HEK293 (cell line): ENCODE measurements at regions not wholly inside any gene's neighbourhood (a gene's known extent, or its start where the extent isn't known, plus 50 kb on each side); places are given as distances from the start of the nearest gene placed in this dataset.

ENCODE experiments used
- CTCF ChIA-PET: fragments of 350-600 bp; formaldehyde crosslinking; extraction: SDS; loops from one replicate; lab custom pipeline; 2021; ENCODE audit warnings: antibody characterized with exemption; lab: Yijun Ruan, JAX
- POLR2A ChIA-PET: fragments of 300-600 bp; formaldehyde crosslinking; extraction: SDS; loops from one replicate; lab custom pipeline; 2020; ENCODE audit warnings: antibody characterized with exemption, inconsistent platforms; lab: Yijun Ruan, JAX
- H3K27ac ChIP-seq: fragments of 200-500 bp; sonication (Bioruptor generic); 2 replicates; pipeline ENCODE4 v1.5.1; 2014; ENCODE audit warnings: low read depth, low read length, control low read depth, inconsistent platforms; ENCODE audit errors: extremely low read depth
- H3K36me3 ChIP-seq, 2 experiments: fragments of 200-500 bp in 1 of 2; sonication (Bioruptor generic) in 1 of 2; 1 replicate in 1 of 2; 2 replicates in 1 of 2; pipeline ENCODE4 v1.5.1; 2014 to 2017; ENCODE audit warnings: inconsistent platforms in 2 of 2, low read length in 2 of 2; ENCODE audit not compliant: control insufficient read depth in 2 of 2, insufficient read depth in 1 of 2
- H3K4me1 ChIP-seq: fragments of 200-500 bp; sonication (Bioruptor generic); 2 replicates; pipeline ENCODE4 v1.5.1; 2014; ENCODE audit warnings: mild to moderate bottlenecking, low read length, inconsistent platforms; ENCODE audit not compliant: control insufficient read depth, insufficient read depth
- H3K4me3 ChIP-seq: 2 replicates; pipeline ENCODE4 v1.5.1; 2011; ENCODE audit warnings: low read depth, mild to moderate bottlenecking, control low read depth, low read length, moderate library complexity
- H3K9me3 ChIP-seq: fragments of 200-500 bp; sonication (Bioruptor generic); 2 replicates; pipeline ENCODE4 v1.5.1; 2014; ENCODE audit warnings: low read depth, low read length, inconsistent platforms; ENCODE audit not compliant: control insufficient read depth, insufficient read depth
- KLF7 ChIP-seq: fragments of 450-650 bp; formaldehyde crosslinking; IDR thresholded peaks from 2 replicates; pipeline ENCODE4 v1.5.1; 2016; ENCODE audit warnings: missing biosample characterization, missing genetic modification characterization, borderline replicate concordance
- SETDB1 ChIP-seq: IDR thresholded peaks from one replicate; pipeline ENCODE4 v1.6.1; 2017; ENCODE audit warnings: mild to moderate bottlenecking, low read length, moderate library complexity, mixed read lengths; ENCODE audit not compliant: insufficient read length
- ZBTB1 ChIP-seq: fragments of 450-650 bp; formaldehyde crosslinking; IDR thresholded peaks from 2 replicates; pipeline ENCODE4 v1.5.1; 2016; ENCODE audit warnings: missing biosample characterization, missing genetic modification characterization
- ZBTB8A ChIP-seq: fragments of 450-650 bp; formaldehyde crosslinking; IDR thresholded peaks from 2 replicates; pipeline ENCODE4 v1.5.1; 2016; ENCODE audit warnings: missing biosample characterization, missing genetic modification characterization
- ZNF114 ChIP-seq: fragments of 450-650 bp; formaldehyde crosslinking; IDR thresholded peaks from 2 replicates; pipeline ENCODE4 v1.5.0; 2017; ENCODE audit warnings: missing biosample characterization, missing genetic modification characterization
- ZNF140 ChIP-seq: fragments of 450-650 bp; formaldehyde crosslinking; IDR thresholded peaks from 2 replicates; pipeline ENCODE4 v1.5.1; 2016; ENCODE audit warnings: missing biosample characterization, missing genetic modification characterization
- ZNF157 ChIP-seq: fragments of 450-650 bp; formaldehyde crosslinking; IDR thresholded peaks from 2 replicates; pipeline ENCODE4 v1.5.1; 2016; ENCODE audit warnings: missing biosample characterization, missing genetic modification characterization
- ZNF214 ChIP-seq: fragments of 450-650 bp; formaldehyde crosslinking; IDR thresholded peaks from 2 replicates; pipeline ENCODE4 v1.5.1; 2017; ENCODE audit warnings: missing biosample characterization, mild to moderate bottlenecking, missing genetic modification characterization, borderline replicate concordance
- ZNF239 ChIP-seq: fragments of 450-650 bp; formaldehyde crosslinking; IDR thresholded peaks from 2 replicates; pipeline ENCODE4 v1.5.1; 2016; ENCODE audit warnings: missing biosample characterization, missing genetic modification characterization
- ZNF274 ChIP-seq, 2 experiments: fragments of 200-500 bp in 1 of 2; fragments of 450-650 bp in 1 of 2; sonication (Bioruptor generic) in 1 of 2; formaldehyde crosslinking in 1 of 2; IDR thresholded peaks; 2 replicates each; pipeline versions ENCODE4 v1.5.1 to v1.6.1; 2014 to 2016; ENCODE audit warnings: borderline replicate concordance in 1 of 2, inconsistent platforms in 1 of 2, low read length in 1 of 2, missing biosample characterization in 1 of 2, missing genetic modification characterization in 1 of 2
- ZNF510 ChIP-seq: fragments of 450-650 bp; formaldehyde crosslinking; IDR thresholded peaks from 2 replicates; pipeline ENCODE4 v1.5.1; 2018; ENCODE audit warnings: mild to moderate bottlenecking, missing genetic modification characterization, missing biosample characterization; ENCODE audit not compliant: insufficient replicate concordance
- ZNF660 ChIP-seq: fragments of 450-650 bp; IDR thresholded peaks from 2 replicates; pipeline ENCODE4 v1.5.1; 2018; ENCODE audit warnings: missing biosample characterization, mild to moderate bottlenecking, missing genetic modification characterization
- ZSCAN16 ChIP-seq: fragments of 450-650 bp; formaldehyde crosslinking; IDR thresholded peaks from 2 replicates; pipeline ENCODE4 v1.5.1; 2016; ENCODE audit warnings: missing biosample characterization, missing genetic modification characterization
- ZXDB ChIP-seq: fragments of 450-650 bp; formaldehyde crosslinking; IDR thresholded peaks from 2 replicates; pipeline ENCODE4 v1.5.1; 2016; ENCODE audit warnings: missing biosample characterization, missing genetic modification characterization
- TF ChIP-seq, protein P1 (sequence below): fragments of 450-650 bp; formaldehyde crosslinking; IDR thresholded peaks from 2 replicates; pipeline ENCODE4 v1.5.1; 2016; ENCODE audit warnings: missing biosample characterization, missing genetic modification characterization
- TF ChIP-seq, protein P2 (sequence below): fragments of 450-650 bp; IDR thresholded peaks from 2 replicates; pipeline ENCODE4 v1.5.1; 2018; ENCODE audit warnings: missing biosample characterization, mild to moderate bottlenecking, missing genetic modification characterization
- TF ChIP-seq, protein P3 (sequence below): fragments of 450-650 bp; formaldehyde crosslinking; IDR thresholded peaks from 2 replicates; pipeline ENCODE4 v1.5.1; 2017; ENCODE audit warnings: missing biosample characterization, missing genetic modification characterization
- TF ChIP-seq, protein P4 (sequence below): IDR thresholded peaks from 2 replicates; pipeline ENCODE4 v1.6.1; 2011; ENCODE audit warnings: mild to moderate bottlenecking, low read depth, low read length, borderline replicate concordance
- TF ChIP-seq, protein P5 (sequence below): fragments of 450-650 bp; formaldehyde crosslinking; IDR thresholded peaks from 2 replicates; pipeline ENCODE4 v1.5.1; 2017; ENCODE audit warnings: missing biosample characterization, missing genetic modification characterization

DNA sequence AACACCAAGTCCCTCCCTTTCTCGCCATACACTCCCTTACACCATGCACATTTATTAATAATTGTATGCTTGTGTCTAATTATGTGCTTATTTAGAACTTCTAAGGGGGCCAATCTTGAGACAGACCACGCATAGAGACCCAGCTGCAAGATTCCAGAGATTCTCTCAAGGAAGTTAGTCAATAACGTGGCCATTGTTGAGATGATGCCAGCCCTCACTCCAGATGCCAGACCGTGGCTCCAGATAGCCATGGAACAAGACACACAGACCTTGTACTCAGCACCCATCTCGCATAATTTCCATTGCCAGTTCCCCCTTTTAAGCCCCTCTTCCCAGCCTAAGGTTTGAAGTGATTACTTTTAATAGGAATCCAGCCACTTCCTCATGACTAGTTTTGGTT, 62.4 kb downstream of the DIRAS3 start (continued):
- TF ChIP-seq, protein P1, sequence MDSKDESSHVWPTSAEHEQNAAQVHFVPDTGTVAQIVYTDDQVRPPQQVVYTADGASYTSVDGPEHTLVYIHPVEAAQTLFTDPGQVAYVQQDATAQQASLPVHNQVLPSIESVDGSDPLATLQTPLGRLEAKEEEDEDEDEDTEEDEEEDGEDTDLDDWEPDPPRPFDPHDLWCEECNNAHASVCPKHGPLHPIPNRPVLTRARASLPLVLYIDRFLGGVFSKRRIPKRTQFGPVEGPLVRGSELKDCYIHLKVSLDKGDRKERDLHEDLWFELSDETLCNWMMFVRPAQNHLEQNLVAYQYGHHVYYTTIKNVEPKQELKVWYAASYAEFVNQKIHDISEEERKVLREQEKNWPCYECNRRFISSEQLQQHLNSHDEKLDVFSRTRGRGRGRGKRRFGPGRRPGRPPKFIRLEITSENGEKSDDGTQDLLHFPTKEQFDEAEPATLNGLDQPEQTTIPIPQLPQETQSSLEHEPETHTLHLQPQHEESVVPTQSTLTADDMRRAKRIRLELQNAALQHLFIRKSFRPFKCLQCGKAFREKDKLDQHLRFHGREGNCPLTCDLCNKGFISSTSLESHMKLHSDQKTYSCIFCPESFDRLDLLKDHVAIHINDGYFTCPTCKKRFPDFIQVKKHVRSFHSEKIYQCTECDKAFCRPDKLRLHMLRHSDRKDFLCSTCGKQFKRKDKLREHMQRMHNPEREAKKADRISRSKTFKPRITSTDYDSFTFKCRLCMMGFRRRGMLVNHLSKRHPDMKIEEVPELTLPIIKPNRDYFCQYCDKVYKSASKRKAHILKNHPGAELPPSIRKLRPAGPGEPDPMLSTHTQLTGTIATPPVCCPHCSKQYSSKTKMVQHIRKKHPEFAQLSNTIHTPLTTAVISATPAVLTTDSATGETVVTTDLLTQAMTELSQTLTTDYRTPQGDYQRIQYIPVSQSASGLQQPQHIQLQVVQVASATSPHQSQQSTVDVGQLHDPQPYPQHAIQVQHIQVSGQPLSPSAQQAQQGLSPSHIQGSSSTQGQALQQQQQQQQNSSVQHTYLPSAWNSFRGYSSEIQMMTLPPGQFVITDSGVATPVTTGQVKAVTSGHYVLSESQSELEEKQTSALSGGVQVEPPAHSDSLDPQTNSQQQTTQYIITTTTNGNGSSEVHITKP (tag by site-specific recombination): no peak
- TF ChIP-seq, protein P2, sequence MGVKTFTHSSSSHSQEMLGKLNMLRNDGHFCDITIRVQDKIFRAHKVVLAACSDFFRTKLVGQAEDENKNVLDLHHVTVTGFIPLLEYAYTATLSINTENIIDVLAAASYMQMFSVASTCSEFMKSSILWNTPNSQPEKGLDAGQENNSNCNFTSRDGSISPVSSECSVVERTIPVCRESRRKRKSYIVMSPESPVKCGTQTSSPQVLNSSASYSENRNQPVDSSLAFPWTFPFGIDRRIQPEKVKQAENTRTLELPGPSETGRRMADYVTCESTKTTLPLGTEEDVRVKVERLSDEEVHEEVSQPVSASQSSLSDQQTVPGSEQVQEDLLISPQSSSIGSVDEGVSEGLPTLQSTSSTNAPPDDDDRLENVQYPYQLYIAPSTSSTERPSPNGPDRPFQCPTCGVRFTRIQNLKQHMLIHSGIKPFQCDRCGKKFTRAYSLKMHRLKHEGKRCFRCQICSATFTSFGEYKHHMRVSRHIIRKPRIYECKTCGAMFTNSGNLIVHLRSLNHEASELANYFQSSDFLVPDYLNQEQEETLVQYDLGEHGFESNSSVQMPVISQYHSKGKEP (tag by site-specific recombination): no peak

DNA sequence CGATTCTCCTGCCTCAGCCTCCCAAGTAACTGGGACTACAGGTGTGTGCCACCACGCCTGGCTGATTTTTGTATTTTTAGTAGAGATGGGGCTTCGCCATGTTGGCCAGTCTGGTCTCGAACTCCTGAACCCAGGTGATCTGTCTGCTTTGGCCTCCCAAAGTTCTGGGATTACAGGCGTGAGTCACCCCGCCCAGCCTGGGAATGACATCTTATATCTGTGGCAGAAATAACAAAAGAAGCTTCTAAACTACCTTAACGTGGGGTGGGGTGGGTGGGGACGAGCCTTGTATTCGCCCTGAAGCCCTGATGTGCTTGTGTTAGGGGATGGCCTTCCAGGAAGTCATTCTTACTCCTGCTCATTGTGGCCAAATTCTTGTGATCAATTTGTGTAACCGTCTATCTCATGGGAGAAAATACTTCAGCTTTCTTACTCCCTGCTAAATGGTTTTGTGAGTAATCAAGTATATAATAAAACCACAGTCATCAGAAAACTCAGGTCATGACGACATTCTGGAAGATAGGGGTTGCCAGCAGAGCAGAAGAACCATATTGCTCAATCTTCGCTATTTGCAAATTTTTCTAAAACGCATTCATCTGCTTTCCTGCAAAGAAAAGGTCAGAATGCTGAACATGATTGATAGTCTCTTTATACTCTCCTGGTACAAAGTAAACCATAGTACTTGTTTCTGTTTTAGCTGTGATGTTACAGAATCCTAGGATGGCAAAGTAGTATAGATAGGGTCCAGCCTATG, 63.2 kb downstream of the DIRAS3 start:
- Histone ChIP-seq H3K4me3 (no peak overlapping the region), H3K4me1 (no peaks in the 10 kb centered on the region), H3K36me3 (no peaks in the 10 kb centered on the region), H3K9me3 (no peaks in the 10 kb centered on the region), H3K27ac (no peak overlapping the region)
- TF ChIP-seq ZNF114 (no peak), KLF7 (tag by site-specific recombination) (no peak), ZNF239 (no peak), ZNF157 (no peak), ZXDB (tag by site-specific recombination) (no peak), ZBTB8A (tag by site-specific recombination) (no peak), ZNF214 (no peak), ZNF510 (tag by site-specific recombination) (no peak), SETDB1 (no peak), ZNF140 (tag by site-specific recombination) (no peak), ZBTB1 (no peak), ZNF274 (IDR thresholded peaks at IDR 0.05; ENCODE audit: low read length) (no peak), ZNF274 (tag by site-specific recombination; IDR thresholded peaks at IDR 0.05; ENCODE audit: borderline replicate concordance) (no peak), ZNF660 (tag by site-specific recombination) (no peak), ZSCAN16 (tag by site-specific recombination) (no peak)
- TF ChIP-seq, protein P3, sequence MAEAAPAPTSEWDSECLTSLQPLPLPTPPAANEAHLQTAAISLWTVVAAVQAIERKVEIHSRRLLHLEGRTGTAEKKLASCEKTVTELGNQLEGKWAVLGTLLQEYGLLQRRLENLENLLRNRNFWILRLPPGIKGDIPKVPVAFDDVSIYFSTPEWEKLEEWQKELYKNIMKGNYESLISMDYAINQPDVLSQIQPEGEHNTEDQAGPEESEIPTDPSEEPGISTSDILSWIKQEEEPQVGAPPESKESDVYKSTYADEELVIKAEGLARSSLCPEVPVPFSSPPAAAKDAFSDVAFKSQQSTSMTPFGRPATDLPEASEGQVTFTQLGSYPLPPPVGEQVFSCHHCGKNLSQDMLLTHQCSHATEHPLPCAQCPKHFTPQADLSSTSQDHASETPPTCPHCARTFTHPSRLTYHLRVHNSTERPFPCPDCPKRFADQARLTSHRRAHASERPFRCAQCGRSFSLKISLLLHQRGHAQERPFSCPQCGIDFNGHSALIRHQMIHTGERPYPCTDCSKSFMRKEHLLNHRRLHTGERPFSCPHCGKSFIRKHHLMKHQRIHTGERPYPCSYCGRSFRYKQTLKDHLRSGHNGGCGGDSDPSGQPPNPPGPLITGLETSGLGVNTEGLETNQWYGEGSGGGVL: no peak
- TF ChIP-seq, protein P1 (tag by site-specific recombination): no peak
- TF ChIP-seq, protein P4, sequence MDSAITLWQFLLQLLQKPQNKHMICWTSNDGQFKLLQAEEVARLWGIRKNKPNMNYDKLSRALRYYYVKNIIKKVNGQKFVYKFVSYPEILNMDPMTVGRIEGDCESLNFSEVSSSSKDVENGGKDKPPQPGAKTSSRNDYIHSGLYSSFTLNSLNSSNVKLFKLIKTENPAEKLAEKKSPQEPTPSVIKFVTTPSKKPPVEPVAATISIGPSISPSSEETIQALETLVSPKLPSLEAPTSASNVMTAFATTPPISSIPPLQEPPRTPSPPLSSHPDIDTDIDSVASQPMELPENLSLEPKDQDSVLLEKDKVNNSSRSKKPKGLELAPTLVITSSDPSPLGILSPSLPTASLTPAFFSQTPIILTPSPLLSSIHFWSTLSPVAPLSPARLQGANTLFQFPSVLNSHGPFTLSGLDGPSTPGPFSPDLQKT: no peak
- TF ChIP-seq, protein P5, sequence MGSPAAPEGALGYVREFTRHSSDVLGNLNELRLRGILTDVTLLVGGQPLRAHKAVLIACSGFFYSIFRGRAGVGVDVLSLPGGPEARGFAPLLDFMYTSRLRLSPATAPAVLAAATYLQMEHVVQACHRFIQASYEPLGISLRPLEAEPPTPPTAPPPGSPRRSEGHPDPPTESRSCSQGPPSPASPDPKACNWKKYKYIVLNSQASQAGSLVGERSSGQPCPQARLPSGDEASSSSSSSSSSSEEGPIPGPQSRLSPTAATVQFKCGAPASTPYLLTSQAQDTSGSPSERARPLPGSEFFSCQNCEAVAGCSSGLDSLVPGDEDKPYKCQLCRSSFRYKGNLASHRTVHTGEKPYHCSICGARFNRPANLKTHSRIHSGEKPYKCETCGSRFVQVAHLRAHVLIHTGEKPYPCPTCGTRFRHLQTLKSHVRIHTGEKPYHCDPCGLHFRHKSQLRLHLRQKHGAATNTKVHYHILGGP (tag by site-specific recombination): no peak
- ChIA-PET CTCF (interaction anchor here (0.6 kb wide), 1 partner anchor 47 kb away, joined by 3 read pairs; no protein-coding TSS in a partner anchor), POLR2A (no interaction called here)
